ENCODE measurements at regions not wholly inside any gene's neighbourhood (a gene's known extent, or its start where the extent isn't known, plus 50 kb on each side); places are given as distances from the start of the nearest gene placed in this dataset.

GRCh38 chr12:89797436-89797835 is 88.8 kb upstream of the ATP2B1 start:
- Histone ChIP-seq H3K4me3 (replicated peaks; ENCODE audit: low read depth, low read length) (no peak overlapping the region), H3K36me3 (ENCODE audit: control insufficient read depth, insufficient read depth, low read length) (no peaks in the 10 kb centered on the region), H3K27me3 (replicated peaks; ENCODE audit: control insufficient read depth, insufficient read depth, low read length) (no peaks in the 10 kb centered on the region)
- DNase-seq (ENCODE audit: extremely low read depth, insufficient read length) = no peak
- TF ChIP-seq CTCF (IDR thresholded peaks at IDR 0.05; ENCODE audit: insufficient read depth, low read length, poor library complexity, severe bottlenecking) = no peak

- no peak for DNase-seq (ENCODE audit: extremely low read depth, insufficient read length)
- no peak for TF ChIP-seq CTCF (IDR thresholded peaks at IDR 0.05; ENCODE audit: insufficient read depth, low read length, poor library complexity, severe bottlenecking)
- Histone ChIP-seq H3K27me3 (replicated peaks; ENCODE audit: control insufficient read depth, insufficient read depth, low read length) (no peaks in the 10 kb centered on the region), H3K36me3 (ENCODE audit: control insufficient read depth, insufficient read depth, low read length) (no peaks in the 10 kb centered on the region), H3K4me3 (replicated peaks; ENCODE audit: low read depth, low read length) (no peak overlapping the region)
Measured at GRCh38 chr12:89796798-89797382, 88.3 kb upstream of the ATP2B1 start.

GRCh38 chr12:89793946-89794345 is 85.3 kb upstream of the ATP2B1 start:
- no peak for TF ChIP-seq CTCF (IDR thresholded peaks at IDR 0.05; ENCODE audit: insufficient read depth, low read length, poor library complexity, severe bottlenecking)
- DNase-seq (ENCODE audit: extremely low read depth, insufficient read length) = no peak
- H3K4me3 ChIP-seq (replicated peaks; ENCODE audit: low read depth, low read length) = no peak overlapping the region
- no peaks in the 10 kb centered on the region for H3K27me3 ChIP-seq (replicated peaks; ENCODE audit: control insufficient read depth, insufficient read depth, low read length)
- H3K36me3 ChIP-seq (ENCODE audit: control insufficient read depth, insufficient read depth, low read length) = no peaks in the 10 kb centered on the region

GRCh38 chr12:89791286-89791685 is 82.6 kb upstream of the ATP2B1 start:
- no peak for TF ChIP-seq CTCF (IDR thresholded peaks at IDR 0.05; ENCODE audit: insufficient read depth, low read length, poor library complexity, severe bottlenecking)
- Histone ChIP-seq H3K4me3 (replicated peaks; ENCODE audit: low read depth, low read length) (no peak overlapping the region), H3K27me3 (replicated peaks; ENCODE audit: control insufficient read depth, insufficient read depth, low read length) (no peaks in the 10 kb centered on the region), H3K36me3 (ENCODE audit: control insufficient read depth, insufficient read depth, low read length) (no peaks in the 10 kb centered on the region)
- no peak for DNase-seq (ENCODE audit: extremely low read depth, insufficient read length)

- no peak for TF ChIP-seq CTCF (IDR thresholded peaks at IDR 0.05; ENCODE audit: insufficient read depth, low read length, poor library complexity, severe bottlenecking)
- Histone ChIP-seq H3K27me3 (replicated peaks; ENCODE audit: control insufficient read depth, insufficient read depth, low read length) (no peaks in the 10 kb centered on the region), H3K36me3 (ENCODE audit: control insufficient read depth, insufficient read depth, low read length) (no peaks in the 10 kb centered on the region), H3K4me3 (replicated peaks; ENCODE audit: low read depth, low read length) (no peak overlapping the region)
- peak; percentile 48 for DNase-seq (ENCODE audit: extremely low read depth, insufficient read length)
Measured at GRCh38 chr12:89789862-89790261, 81.2 kb upstream of the ATP2B1 start.

- no peaks in the 10 kb centered on the region for H3K36me3 ChIP-seq (ENCODE audit: control insufficient read depth, insufficient read depth, low read length)
Measured at GRCh38 chr12:89787763-89788162, 79.1 kb upstream of the ATP2B1 start.

More at GRCh38 chr12:89787763-89788162, 79.1 kb upstream of the ATP2B1 start:
- DNase-seq (ENCODE audit: extremely low read depth, insufficient read length) = no peak
- Histone ChIP-seq H3K27me3 (replicated peaks; ENCODE audit: control insufficient read depth, insufficient read depth, low read length) (no peaks in the 10 kb centered on the region), H3K4me3 (replicated peaks; ENCODE audit: low read depth, low read length) (no peak overlapping the region)
- no peak for TF ChIP-seq CTCF (IDR thresholded peaks at IDR 0.05; ENCODE audit: insufficient read depth, low read length, poor library complexity, severe bottlenecking)
